OCI-LY7 (cell line): ENCODE measurements at regions not wholly inside any gene's neighbourhood (a gene's known extent, or its start where the extent isn't known, plus 50 kb on each side); places are given as distances from the start of the nearest gene placed in this dataset.

Experiments used
- CTCF ChIP-seq: fragments of 200-600 bp; sonication (generic); conservative IDR thresholded peaks from 2 replicates; pipeline ENCODE4 v1.5.1; 2014; ENCODE audit warnings: mild to moderate bottlenecking, antibody characterized with exemption, low read length, moderate library complexity, mixed read lengths
- EZH2phosphoT487 ChIP-seq: fragments of 200-600 bp; sonication (generic); IDR thresholded peaks from 2 replicates; pipeline ENCODE4 v1.6.1; 2018; ENCODE audit warnings: low read depth, borderline replicate concordance, mild to moderate bottlenecking, mixed run types, antibody characterized with exemption, low read length, moderate library complexity, mixed read lengths

GRCh38 chr7:91462316-91462715 lies 198.1 kb downstream of the FZD1 start:
- TF ChIP-seq CTCF (no peak), EZH2phosphoT487 (no peak)
